WI38 (cell line): ENCODE measurements at regions not wholly inside any gene's neighbourhood (a gene's known extent, or its start where the extent isn't known, plus 50 kb on each side); places are given as distances from the start of the nearest gene placed in this dataset.

Experiments
- H3K4me3 ChIP-seq: 2 replicates; pipeline ENCODE4 v1.5.1; 2011; ENCODE audit warnings: low read depth, mild to moderate bottlenecking, control low read depth, low read length
- TF ChIP-seq, protein P1 (sequence below): IDR thresholded peaks from 2 replicates; pipeline ENCODE4 v1.5.1; 2012; ENCODE audit warnings: low read depth, mild to moderate bottlenecking, control low read depth, low read length

DNA sequence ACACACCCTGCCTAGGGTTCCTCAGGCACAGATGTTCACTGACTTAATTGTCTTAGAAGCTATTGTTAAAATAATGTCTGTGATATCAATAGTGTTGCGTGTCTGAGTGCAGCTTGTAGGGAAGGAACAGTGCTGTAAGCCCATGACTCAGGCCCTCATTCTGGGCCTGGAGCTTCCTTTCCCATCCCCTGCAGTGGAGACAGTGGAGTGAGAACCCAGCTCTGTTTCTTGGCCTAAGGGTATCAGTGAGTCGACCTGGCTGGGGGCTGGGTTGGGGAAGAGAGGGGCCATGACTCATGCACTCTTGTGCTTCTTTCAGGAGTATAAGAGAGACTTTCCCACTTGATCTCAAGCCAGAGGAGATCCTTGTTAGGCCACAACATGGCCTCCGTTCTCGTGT lies 106.8 kb downstream of the HRH4 start:
- no peak overlapping the region for H3K4me3 ChIP-seq
- TF ChIP-seq, protein P1, sequence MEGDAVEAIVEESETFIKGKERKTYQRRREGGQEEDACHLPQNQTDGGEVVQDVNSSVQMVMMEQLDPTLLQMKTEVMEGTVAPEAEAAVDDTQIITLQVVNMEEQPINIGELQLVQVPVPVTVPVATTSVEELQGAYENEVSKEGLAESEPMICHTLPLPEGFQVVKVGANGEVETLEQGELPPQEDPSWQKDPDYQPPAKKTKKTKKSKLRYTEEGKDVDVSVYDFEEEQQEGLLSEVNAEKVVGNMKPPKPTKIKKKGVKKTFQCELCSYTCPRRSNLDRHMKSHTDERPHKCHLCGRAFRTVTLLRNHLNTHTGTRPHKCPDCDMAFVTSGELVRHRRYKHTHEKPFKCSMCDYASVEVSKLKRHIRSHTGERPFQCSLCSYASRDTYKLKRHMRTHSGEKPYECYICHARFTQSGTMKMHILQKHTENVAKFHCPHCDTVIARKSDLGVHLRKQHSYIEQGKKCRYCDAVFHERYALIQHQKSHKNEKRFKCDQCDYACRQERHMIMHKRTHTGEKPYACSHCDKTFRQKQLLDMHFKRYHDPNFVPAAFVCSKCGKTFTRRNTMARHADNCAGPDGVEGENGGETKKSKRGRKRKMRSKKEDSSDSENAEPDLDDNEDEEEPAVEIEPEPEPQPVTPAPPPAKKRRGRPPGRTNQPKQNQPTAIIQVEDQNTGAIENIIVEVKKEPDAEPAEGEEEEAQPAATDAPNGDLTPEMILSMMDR: no peak

DNA sequence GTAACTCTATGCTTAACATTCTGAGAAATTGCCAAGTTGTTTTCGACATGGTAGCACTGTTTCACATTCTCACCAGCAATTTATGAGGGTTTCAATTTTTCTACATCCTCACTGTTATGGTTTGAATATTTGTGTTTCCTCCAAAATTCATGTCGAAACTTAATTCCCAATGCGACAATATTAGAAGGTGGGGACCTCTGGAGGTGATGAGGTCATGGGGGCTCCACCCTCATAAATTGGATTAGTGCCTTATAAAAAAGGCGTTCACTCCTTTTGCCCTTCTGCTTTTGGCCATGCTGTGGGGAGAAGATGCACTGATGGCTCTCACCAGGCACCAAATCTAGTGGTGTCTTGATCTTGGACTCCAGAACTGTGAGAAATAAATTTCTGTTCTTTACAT lies 110.3 kb downstream of the HRH4 start:
- TF ChIP-seq, protein P1: no peak
- H3K4me3 ChIP-seq: no peak overlapping the region

DNA sequence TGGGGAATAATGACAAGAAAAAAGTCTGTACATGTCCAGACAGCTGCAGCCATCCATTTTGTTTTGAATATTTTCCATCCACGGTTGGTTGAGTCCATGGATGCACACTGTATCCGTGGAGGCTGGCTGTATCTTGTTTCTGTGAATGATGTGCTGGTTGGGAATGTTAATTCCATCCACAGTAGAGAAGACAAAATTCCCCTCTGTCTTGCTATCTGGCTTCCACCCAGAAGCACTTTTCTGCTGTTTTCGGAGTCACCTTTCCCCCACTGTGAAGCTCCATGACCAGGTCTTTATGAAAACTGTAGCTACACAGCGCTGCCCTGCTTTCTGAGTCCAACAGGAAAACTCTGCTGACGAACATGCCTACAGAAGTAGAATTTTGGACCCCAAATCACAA lies 122.3 kb downstream of the HRH4 start:
- TF ChIP-seq, protein P1: no peak
- no peak overlapping the region for H3K4me3 ChIP-seq

DNA sequence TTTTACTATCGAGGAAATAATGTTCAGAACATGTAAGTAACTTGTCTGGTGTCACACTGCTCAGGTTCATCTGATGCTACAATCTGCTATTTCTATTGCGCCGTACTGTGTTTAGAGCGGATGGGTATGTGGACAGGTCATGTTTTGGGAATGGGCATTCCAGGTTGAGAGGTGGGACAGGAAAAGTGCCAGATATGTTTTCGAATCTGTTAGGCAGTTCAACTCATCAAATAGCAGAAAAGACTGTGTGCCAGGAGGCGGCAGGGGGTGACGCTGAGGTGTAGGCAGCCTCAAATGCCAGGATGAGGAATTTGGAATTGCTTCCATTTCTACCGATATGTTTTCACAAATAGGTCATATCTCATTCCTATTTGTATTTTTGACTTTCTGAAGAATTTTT lies 123.8 kb downstream of the HRH4 start:
- no peak overlapping the region for H3K4me3 ChIP-seq
- TF ChIP-seq, protein P1: no peak

DNA sequence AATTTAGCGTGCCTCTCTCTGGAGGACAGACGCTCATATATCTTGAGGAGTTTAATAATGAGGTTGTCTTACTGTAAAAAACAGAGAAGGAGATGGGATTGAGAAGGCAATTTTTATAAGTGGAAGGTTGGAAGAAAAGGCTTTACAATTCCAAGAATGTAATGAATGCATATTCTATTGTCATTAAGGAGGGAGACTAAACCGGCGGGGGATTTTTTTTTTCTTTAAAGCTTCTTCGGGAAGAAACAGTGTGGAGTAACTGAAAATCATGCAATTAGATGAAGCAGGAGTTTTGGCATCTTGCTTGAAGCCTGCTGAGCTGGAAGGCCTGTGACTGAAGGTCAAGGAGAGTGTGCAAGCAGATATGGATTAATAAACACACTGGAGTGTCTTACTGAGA lies 124.4 kb downstream of the HRH4 start:
- TF ChIP-seq, protein P1: no peak
- H3K4me3 ChIP-seq: no peak overlapping the region

DNA sequence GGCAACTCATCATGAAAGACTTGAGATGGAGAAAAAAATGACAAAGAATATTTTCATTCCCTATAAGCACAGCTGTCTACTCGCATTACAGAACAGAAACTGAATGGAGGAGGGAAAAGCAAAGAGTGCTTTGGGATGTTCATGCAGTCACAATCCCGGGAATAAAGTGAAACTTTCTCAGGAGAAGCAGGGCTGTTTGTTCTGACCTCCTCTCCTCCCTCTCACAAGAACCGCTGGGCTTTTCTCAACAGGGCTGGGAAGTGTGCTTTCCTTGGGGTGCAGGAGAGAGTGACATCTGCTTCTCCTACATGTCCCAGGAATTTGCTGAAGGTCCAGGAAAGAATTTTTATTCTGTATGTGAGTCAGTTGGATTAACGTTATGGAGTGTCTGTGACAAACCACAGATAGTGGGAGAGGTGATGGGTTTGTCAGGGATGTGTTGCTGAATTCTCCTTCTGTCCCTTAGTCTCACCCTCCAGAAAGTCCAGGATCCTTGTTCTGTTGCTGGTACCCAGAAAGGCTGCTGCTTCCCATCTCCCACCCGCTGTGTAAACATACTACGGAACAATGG lies 125.6 kb downstream of the HRH4 start:
- TF ChIP-seq, protein P1: no peak
- H3K4me3 ChIP-seq: no peak overlapping the region

DNA sequence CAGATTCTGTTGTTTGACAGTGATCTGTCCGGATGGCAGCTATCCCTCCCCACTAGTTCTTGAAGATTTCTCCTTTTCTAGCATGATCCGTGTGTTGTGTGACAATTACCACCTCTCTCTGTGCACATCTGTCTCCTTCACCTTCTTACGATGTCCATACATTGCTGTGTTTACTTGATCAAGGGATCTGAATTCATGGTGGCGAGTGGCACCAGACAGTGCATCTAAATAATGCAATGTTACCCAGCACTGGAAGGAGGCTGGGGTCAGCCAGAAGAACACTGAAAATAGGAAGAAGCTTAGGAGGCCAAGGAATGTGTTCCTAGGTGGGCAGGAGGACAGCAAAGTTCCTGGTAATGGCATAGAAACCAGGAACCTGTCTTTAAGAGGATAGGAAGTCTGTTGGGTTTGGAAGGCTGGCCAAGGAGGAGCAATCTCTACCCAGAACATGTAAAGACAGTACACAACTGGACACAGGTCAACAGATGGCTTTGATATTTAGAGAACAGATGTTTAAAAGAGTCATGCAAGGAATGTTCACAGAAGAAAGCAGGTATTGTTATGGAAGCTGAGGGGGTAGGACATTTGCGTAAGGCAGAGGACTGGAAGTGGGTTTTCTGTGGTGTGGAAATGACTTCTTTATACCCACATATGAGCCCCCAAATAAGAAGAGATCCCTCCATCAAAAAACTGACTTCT lies 126.4 kb downstream of the HRH4 start:
- H3K4me3 ChIP-seq: no peak overlapping the region
- TF ChIP-seq, protein P1: no peak
